Neural cell (in vitro differentiated cells): ENCODE measurements at regions not wholly inside any gene's neighbourhood (a gene's known extent, or its start where the extent isn't known, plus 50 kb on each side); places are given as distances from the start of the nearest gene placed in this dataset.

Experiments
- H2AFZ ChIP-seq: fragments of 200-600, 300-800 bp; sonication (generic), shearing (Covaris generic); 2 replicates; pipeline ENCODE4 v1.6.0; 2014; ENCODE audit warnings: low read depth, mild to moderate bottlenecking, antibody characterized with exemption, low read length, moderate library complexity
- H3F3A ChIP-seq: fragments of 200-600 bp; shearing (Covaris generic); 2 replicates; pipeline ENCODE4 v1.6.1; 2016; ENCODE audit warnings: mild to moderate bottlenecking, moderate library complexity, mixed read lengths, antibody characterized with exemption, low read length; ENCODE audit not compliant: insufficient read depth, poor library complexity, severe bottlenecking
- H3K27ac ChIP-seq: fragments of 200-600, 300-800 bp; sonication (generic), shearing (Covaris generic); 2 replicates; pipeline ENCODE4 v1.5.1; 2014; ENCODE audit warnings: mild to moderate bottlenecking, low read length, moderate library complexity
- H3K27me3 ChIP-seq: fragments of 300-800, 200-600 bp; sonication (generic), shearing (Covaris generic); 2 replicates; pipeline ENCODE4 v1.6.0; 2014; ENCODE audit warnings: mild to moderate bottlenecking, low read depth, low read length, moderate library complexity; ENCODE audit not compliant: insufficient read depth
- H3K36me3 ChIP-seq: fragments of 300-800, 200-600 bp; sonication (generic), shearing (Covaris generic); 2 replicates; pipeline ENCODE4 v1.5.1; 2014; ENCODE audit warnings: mild to moderate bottlenecking, antibody characterized with exemption, low read length, moderate library complexity; ENCODE audit not compliant: insufficient read depth
- H3K4me2 ChIP-seq: fragments of 300-800, 200-600 bp; sonication (generic), shearing (Covaris generic); 2 replicates; pipeline ENCODE4 v1.6.0; 2014; ENCODE audit warnings: mild to moderate bottlenecking, low read length
- H3K4me3 ChIP-seq: fragments of 300-800, 200-600 bp; sonication (generic), shearing (Covaris generic); 2 replicates; pipeline ENCODE4 v1.5.1; 2014; ENCODE audit warnings: mild to moderate bottlenecking, low read length, moderate library complexity
- H3K79me2 ChIP-seq: fragments of 200-600 bp; shearing (Covaris generic); replicated peaks from 2 replicates; pipeline ENCODE4 v1.6.0; 2014; ENCODE audit warnings: mild to moderate bottlenecking, low read length, moderate library complexity; ENCODE audit not compliant: insufficient read depth
- H3K9ac ChIP-seq: fragments of 300-800, 200-600 bp; sonication (generic), shearing (Covaris generic); 2 replicates; pipeline ENCODE4 v1.6.1; 2016; ENCODE audit warnings: mild to moderate bottlenecking, low read length, mixed read lengths
- H3K9me2 ChIP-seq: fragments of 200-600 bp; shearing (Covaris generic); 2 replicates; pipeline ENCODE4 v1.6.1; 2016; ENCODE audit warnings: mild to moderate bottlenecking, low read length, mixed read lengths; ENCODE audit not compliant: insufficient read depth
- H3K9me3 ChIP-seq: fragments of 200-600, 300-800 bp; sonication (generic), shearing (Covaris generic); 2 replicates; pipeline ENCODE4 v1.6.1; 2016; ENCODE audit warnings: mild to moderate bottlenecking, mixed run types, low read length, moderate library complexity, mixed read lengths
- H4K20me1 ChIP-seq: fragments of 200-600 bp; shearing (Covaris generic); 2 replicates; pipeline ENCODE4 v1.6.1; 2016; ENCODE audit warnings: mild to moderate bottlenecking, mixed run types; ENCODE audit not compliant: insufficient read depth
- EP300 ChIP-seq: fragments of 450-650 bp; conservative IDR thresholded peaks from 2 replicates; pipeline ENCODE4 v1.6.1; 2014; ENCODE audit warnings: antibody characterized with exemption, mild to moderate bottlenecking, moderate library complexity; ENCODE audit not compliant: poor library complexity, severe bottlenecking
- EZH2 ChIP-seq: fragments of 200-600, 300-800 bp; shearing (Covaris generic), sonication (generic); IDR thresholded peaks from 2 replicates; pipeline ENCODE4 v1.6.1; 2014; ENCODE audit warnings: antibody characterized with exemption, low read length, borderline replicate concordance, mild to moderate bottlenecking; ENCODE audit not compliant: insufficient read depth, poor library complexity, severe bottlenecking
- SMC3 ChIP-seq: fragments of 450-650 bp; conservative IDR thresholded peaks from 2 replicates; pipeline ENCODE4 v1.6.1; 2014; ENCODE audit warnings: antibody characterized with exemption, mild to moderate bottlenecking, moderate library complexity; ENCODE audit not compliant: poor library complexity
- TAF1 ChIP-seq: IDR thresholded peaks from 2 replicates; pipeline ENCODE4 v1.6.1; 2012; ENCODE audit warnings: low read depth
- TF ChIP-seq, protein P1 (sequence below): IDR thresholded peaks from 2 replicates; pipeline ENCODE4 v1.6.1; 2012; ENCODE audit warnings: borderline replicate concordance
- TF ChIP-seq, protein P2 (sequence below): fragments of 450-650 bp; IDR thresholded peaks from 2 replicates; pipeline ENCODE4 v1.5.1; 2014; ENCODE audit warnings: antibody characterized with exemption, mild to moderate bottlenecking, moderate library complexity; ENCODE audit not compliant: poor library complexity, severe bottlenecking

DNA sequence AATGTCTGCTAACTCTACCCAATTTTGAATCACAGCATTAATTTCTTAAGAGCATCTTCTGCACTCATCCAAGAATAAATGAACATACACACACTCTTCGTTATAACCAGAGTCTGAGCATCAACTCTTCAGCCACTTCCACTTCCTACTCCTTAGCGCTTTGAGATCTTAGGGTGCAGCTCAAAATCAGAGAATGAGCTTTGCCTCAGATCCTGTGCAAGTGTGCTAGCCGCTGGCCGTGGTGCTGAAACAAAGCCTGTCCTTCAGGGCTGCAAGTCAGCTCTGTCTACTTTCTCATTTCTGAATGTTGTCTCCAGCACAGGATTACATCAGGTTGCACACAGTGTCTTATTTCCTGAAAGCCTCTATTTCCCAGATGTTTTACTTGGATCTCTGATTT is 165.4 kb downstream of the AIPL1 start:
- H3F3A ChIP-seq = no peaks in the 10 kb centered on the region
- H3K9ac ChIP-seq = no peak overlapping the region
- no peaks in the 10 kb centered on the region for H4K20me1 ChIP-seq
- no peaks in the 10 kb centered on the region for H3K36me3 ChIP-seq
- H2AFZ ChIP-seq = no peak overlapping the region
- no peaks in the 10 kb centered on the region for H3K9me2 ChIP-seq
- no peak overlapping the region for H3K27ac ChIP-seq
- no peak overlapping the region for H3K4me3 ChIP-seq
- no peak overlapping the region for H3K4me2 ChIP-seq
- no peaks in the 10 kb centered on the region for H3K27me3 ChIP-seq
- TF ChIP-seq, protein P1, sequence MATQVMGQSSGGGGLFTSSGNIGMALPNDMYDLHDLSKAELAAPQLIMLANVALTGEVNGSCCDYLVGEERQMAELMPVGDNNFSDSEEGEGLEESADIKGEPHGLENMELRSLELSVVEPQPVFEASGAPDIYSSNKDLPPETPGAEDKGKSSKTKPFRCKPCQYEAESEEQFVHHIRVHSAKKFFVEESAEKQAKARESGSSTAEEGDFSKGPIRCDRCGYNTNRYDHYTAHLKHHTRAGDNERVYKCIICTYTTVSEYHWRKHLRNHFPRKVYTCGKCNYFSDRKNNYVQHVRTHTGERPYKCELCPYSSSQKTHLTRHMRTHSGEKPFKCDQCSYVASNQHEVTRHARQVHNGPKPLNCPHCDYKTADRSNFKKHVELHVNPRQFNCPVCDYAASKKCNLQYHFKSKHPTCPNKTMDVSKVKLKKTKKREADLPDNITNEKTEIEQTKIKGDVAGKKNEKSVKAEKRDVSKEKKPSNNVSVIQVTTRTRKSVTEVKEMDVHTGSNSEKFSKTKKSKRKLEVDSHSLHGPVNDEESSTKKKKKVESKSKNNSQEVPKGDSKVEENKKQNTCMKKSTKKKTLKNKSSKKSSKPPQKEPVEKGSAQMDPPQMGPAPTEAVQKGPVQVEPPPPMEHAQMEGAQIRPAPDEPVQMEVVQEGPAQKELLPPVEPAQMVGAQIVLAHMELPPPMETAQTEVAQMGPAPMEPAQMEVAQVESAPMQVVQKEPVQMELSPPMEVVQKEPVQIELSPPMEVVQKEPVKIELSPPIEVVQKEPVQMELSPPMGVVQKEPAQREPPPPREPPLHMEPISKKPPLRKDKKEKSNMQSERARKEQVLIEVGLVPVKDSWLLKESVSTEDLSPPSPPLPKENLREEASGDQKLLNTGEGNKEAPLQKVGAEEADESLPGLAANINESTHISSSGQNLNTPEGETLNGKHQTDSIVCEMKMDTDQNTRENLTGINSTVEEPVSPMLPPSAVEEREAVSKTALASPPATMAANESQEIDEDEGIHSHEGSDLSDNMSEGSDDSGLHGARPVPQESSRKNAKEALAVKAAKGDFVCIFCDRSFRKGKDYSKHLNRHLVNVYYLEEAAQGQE = peak; percentile 84
- TF ChIP-seq, protein P2, sequence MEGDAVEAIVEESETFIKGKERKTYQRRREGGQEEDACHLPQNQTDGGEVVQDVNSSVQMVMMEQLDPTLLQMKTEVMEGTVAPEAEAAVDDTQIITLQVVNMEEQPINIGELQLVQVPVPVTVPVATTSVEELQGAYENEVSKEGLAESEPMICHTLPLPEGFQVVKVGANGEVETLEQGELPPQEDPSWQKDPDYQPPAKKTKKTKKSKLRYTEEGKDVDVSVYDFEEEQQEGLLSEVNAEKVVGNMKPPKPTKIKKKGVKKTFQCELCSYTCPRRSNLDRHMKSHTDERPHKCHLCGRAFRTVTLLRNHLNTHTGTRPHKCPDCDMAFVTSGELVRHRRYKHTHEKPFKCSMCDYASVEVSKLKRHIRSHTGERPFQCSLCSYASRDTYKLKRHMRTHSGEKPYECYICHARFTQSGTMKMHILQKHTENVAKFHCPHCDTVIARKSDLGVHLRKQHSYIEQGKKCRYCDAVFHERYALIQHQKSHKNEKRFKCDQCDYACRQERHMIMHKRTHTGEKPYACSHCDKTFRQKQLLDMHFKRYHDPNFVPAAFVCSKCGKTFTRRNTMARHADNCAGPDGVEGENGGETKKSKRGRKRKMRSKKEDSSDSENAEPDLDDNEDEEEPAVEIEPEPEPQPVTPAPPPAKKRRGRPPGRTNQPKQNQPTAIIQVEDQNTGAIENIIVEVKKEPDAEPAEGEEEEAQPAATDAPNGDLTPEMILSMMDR = no peak
- H3K79me2 ChIP-seq = no peaks in the 10 kb centered on the region
- no peaks in the 10 kb centered on the region for H3K9me3 ChIP-seq

DNA sequence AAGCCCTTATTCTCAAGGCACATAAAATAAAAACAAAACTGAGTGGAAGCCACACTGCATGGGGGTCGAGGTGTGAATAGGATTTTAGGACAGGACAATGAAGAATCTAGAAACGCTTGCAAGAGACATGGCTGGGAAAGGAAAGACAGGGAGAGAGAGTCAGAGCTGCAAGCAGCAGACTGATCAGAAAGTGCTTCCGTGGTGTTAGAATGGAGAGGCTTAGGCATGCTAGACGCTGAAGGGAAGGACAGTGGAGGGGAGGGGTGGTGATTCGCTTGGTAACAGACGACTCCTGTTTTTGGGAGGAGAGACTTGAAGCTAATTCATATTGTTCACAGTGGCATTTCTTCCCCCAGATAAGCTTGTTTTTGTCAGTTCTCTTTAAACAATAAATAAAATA is 173.5 kb downstream of the AIPL1 start:
- H3K4me3 ChIP-seq = no peak overlapping the region
- H3K27ac ChIP-seq = no peak overlapping the region
- no peak overlapping the region for H3K4me2 ChIP-seq
- no peak overlapping the region for H2AFZ ChIP-seq
- no peak overlapping the region for H3K9ac ChIP-seq
- H3K27me3 ChIP-seq = no peaks in the 10 kb centered on the region
- H3K36me3 ChIP-seq = no peaks in the 10 kb centered on the region
- H4K20me1 ChIP-seq = no peaks in the 10 kb centered on the region
- no peaks in the 10 kb centered on the region for H3K79me2 ChIP-seq
- no peaks in the 10 kb centered on the region for H3K9me2 ChIP-seq
- H3F3A ChIP-seq = peaks cover 3% of the 10 kb centered on the region
- TF ChIP-seq EP300 (no peak), SMC3 (no peak), EZH2 (no peak), TAF1 (no peak)
- TF ChIP-seq, protein P2 = no peak
- TF ChIP-seq, protein P1 = no peak
- no peaks in the 10 kb centered on the region for H3K9me3 ChIP-seq
